ENCODE measurements at regions not wholly inside any gene's neighbourhood (a gene's known extent, or its start where the extent isn't known, plus 50 kb on each side); places are given as distances from the start of the nearest gene placed in this dataset.

DNA sequence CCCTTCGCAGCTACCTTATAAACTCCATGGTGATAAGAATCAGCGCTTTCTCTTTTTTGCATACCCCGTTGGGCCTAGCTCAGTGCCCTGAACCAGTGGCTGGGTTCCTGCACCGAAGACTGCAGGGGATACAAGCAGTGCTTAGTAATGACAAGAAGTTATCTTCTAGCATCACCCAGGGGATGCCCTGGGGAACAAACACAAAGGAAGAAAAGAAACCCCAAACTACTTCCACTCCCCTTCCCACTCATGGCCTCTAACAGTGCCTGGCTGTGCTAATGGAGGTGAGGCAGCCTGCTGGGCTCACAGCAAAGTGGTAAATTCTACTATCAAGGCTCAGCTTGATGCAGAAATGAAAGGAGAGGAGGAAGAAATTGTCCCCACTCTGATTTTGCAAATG is 314.7 kb downstream of the TXNL1 start:
- TF ChIP-seq ZNF274 (IDR thresholded peaks at IDR 0.05; ENCODE audit: low read depth, low read length): no peak
- no peak for TF ChIP-seq YY1 (IDR thresholded peaks at IDR 0.05; ENCODE audit: insufficient read depth, insufficient read length)
